Keratinocyte (primary cell): ENCODE measurements at regions not wholly inside any gene's neighbourhood (a gene's known extent, or its start where the extent isn't known, plus 50 kb on each side); places are given as distances from the start of the nearest gene placed in this dataset.

Source experiments
- EZH2 ChIP-seq: IDR thresholded peaks from one replicate; pipeline ENCODE4 v1.6.1; 2012; ENCODE audit warnings: inconsistent platforms, mild to moderate bottlenecking, low read length, moderate library complexity
- TF ChIP-seq, protein P1 (sequence below), 3 experiments: IDR thresholded peaks in 1 of 3; conservative IDR thresholded peaks in 1 of 3; optimal IDR thresholded peaks in 1 of 3; 2 replicates in 2 of 3; 3 replicates in 1 of 3; pipeline versions ENCODE3 to v1.5.1; 2011; ENCODE audit warnings: low read length in 3 of 3, mild to moderate bottlenecking in 3 of 3, moderate library complexity in 2 of 3, control low read depth in 1 of 3, inconsistent platforms in 1 of 3; ENCODE audit not compliant: insufficient read depth in 2 of 3; ENCODE audit errors: extremely low read depth in 1 of 3

DNA sequence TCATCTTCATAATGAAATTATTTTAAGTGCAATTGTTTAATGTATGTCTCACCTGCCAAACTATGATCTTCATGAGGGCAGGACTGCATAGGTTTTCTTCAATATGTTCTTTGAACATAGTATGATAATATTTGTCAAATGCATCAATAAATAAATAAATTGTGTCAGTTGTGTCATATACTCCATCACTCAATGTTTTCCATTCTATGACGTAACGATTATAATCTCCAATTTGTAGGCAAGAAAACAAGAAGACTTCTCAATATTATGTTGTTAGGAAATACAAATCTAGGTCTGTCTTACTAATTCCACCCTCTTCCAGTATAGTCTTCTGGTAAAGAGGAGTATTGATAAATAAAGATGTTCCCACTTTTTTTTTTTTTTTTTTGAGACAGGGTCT is 858.1 kb downstream of the MAFB start:
- TF ChIP-seq, protein P1, sequence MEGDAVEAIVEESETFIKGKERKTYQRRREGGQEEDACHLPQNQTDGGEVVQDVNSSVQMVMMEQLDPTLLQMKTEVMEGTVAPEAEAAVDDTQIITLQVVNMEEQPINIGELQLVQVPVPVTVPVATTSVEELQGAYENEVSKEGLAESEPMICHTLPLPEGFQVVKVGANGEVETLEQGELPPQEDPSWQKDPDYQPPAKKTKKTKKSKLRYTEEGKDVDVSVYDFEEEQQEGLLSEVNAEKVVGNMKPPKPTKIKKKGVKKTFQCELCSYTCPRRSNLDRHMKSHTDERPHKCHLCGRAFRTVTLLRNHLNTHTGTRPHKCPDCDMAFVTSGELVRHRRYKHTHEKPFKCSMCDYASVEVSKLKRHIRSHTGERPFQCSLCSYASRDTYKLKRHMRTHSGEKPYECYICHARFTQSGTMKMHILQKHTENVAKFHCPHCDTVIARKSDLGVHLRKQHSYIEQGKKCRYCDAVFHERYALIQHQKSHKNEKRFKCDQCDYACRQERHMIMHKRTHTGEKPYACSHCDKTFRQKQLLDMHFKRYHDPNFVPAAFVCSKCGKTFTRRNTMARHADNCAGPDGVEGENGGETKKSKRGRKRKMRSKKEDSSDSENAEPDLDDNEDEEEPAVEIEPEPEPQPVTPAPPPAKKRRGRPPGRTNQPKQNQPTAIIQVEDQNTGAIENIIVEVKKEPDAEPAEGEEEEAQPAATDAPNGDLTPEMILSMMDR (optimal IDR thresholded peaks at IDR 0.05 in 1 of 3, IDR thresholded peaks at IDR 0.05 in 1 of 3, conservative IDR thresholded peaks at IDR 0.05 in 1 of 3; ENCODE audit: extremely low read depth in 1 of 3, insufficient read depth in 2 of 3, low read length in 3 of 3), result no peak
- no peak for TF ChIP-seq EZH2
